Chondrocyte (in vitro differentiated cells): ENCODE measurements at regions not wholly inside any gene's neighbourhood (a gene's known extent, or its start where the extent isn't known, plus 50 kb on each side); places are given as distances from the start of the nearest gene placed in this dataset.

Experiments used
- DNase-seq: peaks from one replicate; pipeline ENCODE4 v3.0.0; 2021; ENCODE audit warnings: mixed read lengths, low spot score
- H3K27ac Mint-ChIP-seq: one replicate; pipeline ENCODE4 v1.8.0; 2021; ENCODE audit warnings: mild to moderate bottlenecking, moderate library complexity, mixed read lengths; ENCODE audit not compliant: unreplicated experiment
- H3K27me3 Mint-ChIP-seq: 2 replicates; pipeline ENCODE4 v1.8.0; 2021; ENCODE audit warnings: low read depth, mixed read lengths
- H3K36me3 Mint-ChIP-seq: 2 replicates; pipeline ENCODE4 v1.8.0; 2021; ENCODE audit warnings: low read depth, mixed read lengths
- H3K4me1 Mint-ChIP-seq: 2 replicates; pipeline ENCODE4 v1.8.0; 2021; ENCODE audit warnings: low read depth, mild to moderate bottlenecking, mixed read lengths
- H3K4me3 Mint-ChIP-seq: one replicate; pipeline ENCODE4 v1.8.0; 2021; ENCODE audit warnings: mild to moderate bottlenecking, moderate library complexity, mixed read lengths; ENCODE audit not compliant: unreplicated experiment
- H3K9me3 Mint-ChIP-seq: 2 replicates; pipeline ENCODE4 v1.8.0; 2021; ENCODE audit warnings: low read depth, mixed read lengths
- CTCF ChIP-seq: fragments of 200-600 bp; sonication (generic); IDR thresholded peaks from 2 replicates; pipeline ENCODE4 v1.5.0; 2021; ENCODE audit warnings: antibody characterized with exemption, mild to moderate bottlenecking, moderate library complexity

DNA sequence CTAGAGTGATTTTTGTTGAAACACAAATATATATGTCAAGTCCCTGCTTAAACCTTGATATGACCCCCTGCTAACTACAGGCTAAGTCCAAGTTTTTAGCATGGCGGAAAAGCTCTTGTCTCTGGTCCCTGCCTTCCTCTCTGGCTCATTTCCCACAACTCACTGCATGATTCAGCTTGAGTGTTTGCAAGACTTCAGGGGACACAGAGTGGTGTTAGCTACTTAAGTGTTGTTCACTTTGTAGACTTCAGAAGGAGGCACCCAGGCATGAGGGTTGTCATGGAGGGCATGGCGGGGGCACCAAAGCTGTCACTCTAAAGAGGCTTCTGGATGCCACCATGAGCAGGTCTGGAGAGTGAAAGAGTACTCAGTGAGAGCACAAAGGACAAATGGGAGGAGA, 362.4 kb upstream of the ACTBL2 start:
- TF ChIP-seq CTCF, result no peak
- Mint-ChIP-seq H3K27me3 (no peaks in the 10 kb centered on the region), H3K4me1 (peaks cover 52% of the 10 kb centered on the region), H3K4me3 (no peak overlapping the region), H3K36me3 (no peaks in the 10 kb centered on the region), H3K27ac (no peak overlapping the region), H3K9me3 (peaks cover 4% of the 10 kb centered on the region)
- DNase-seq, result no peak

- Mint-ChIP-seq H3K4me3 (no peak overlapping the region), H3K27ac (no peak overlapping the region), H3K4me1 (peaks cover 58% of the 10 kb centered on the region), H3K36me3 (no peaks in the 10 kb centered on the region), H3K9me3 (peaks cover 4% of the 10 kb centered on the region), H3K27me3 (no peaks in the 10 kb centered on the region)
- no peak for DNase-seq
- TF ChIP-seq CTCF, result no peak
Measured at GRCh38 chr5:57844410-57844809, 361.8 kb upstream of the ACTBL2 start.

DNA sequence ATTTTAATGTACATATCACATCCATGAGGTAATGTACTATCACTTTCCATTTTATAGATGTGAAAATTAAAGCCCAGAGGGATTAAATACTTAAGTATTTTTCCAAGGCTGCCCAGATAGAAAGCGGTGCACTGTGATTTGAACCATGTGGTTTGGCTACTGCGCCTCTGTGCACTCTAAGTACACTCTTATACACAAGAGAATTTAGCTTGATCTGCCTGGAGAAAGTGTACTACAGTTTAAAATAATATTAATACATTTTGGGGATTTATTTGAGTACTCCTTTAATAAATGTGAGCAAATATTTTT, 360.4 kb upstream of the ACTBL2 start:
- no peak for DNase-seq
- Mint-ChIP-seq H3K36me3 (no peaks in the 10 kb centered on the region), H3K27me3 (no peaks in the 10 kb centered on the region), H3K9me3 (no peaks in the 10 kb centered on the region), H3K27ac (no peak overlapping the region), H3K4me3 (no peak overlapping the region), H3K4me1 (peaks cover 71% of the 10 kb centered on the region)
- TF ChIP-seq CTCF, result no peak

GRCh38 chr5:57842364-57843058, 359.9 kb upstream of the ACTBL2 start:
- H3K4me3 Mint-ChIP-seq, result peak overlapping the region; percentile 26
- TF ChIP-seq CTCF, result no peak
- H3K36me3 Mint-ChIP-seq, result no peaks in the 10 kb centered on the region
- peak overlapping the region; percentile 92 for H3K27ac Mint-ChIP-seq
- H3K27me3 Mint-ChIP-seq, result no peaks in the 10 kb centered on the region
- no peak for DNase-seq
- no peaks in the 10 kb centered on the region for H3K9me3 Mint-ChIP-seq
- H3K4me1 Mint-ChIP-seq, result peaks cover 71% of the 10 kb centered on the region

DNA sequence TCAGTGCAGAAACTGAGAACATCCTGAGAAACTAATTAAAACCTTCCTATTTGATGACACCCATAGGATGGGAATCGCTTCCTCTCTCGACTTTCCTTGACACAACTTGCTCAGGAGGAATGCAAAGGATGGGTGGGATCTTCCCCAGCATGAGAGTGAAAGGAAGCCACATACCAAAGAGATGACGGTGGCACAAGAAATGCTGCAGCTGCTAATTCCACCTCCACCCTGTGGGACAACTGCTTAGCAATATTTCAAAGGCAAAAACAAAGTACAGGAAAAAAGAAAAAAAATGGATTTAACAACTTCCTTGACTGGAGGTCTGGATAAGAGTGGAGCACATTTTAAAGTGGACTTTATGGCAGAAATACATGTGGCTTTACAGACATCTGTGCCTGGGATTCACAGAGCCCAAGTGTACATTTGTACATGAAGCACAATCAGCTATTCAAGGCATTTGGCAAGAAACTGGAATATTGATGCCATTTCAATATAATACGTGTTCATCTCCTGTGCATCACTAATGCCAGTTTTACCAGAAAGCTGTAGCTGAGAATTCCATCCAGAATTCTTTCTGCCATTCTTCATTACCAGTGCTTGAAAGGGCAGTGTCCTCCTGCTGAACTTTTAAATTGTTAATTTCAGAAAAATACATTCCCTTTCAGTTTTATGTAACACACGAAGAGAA, 359.2 kb upstream of the ACTBL2 start:
- no peak for DNase-seq
- Mint-ChIP-seq H3K27me3 (no peaks in the 10 kb centered on the region), H3K36me3 (no peaks in the 10 kb centered on the region), H3K9me3 (peaks cover 4% of the 10 kb centered on the region), H3K4me3 (peak overlapping the region; percentile 26), H3K4me1 (peaks cover 74% of the 10 kb centered on the region), H3K27ac (peak overlapping the region; percentile 92)
- TF ChIP-seq CTCF, result peak; percentile 9
